Muscle layer of duodenum (tissue), 2 donors: ENCODE measurements at regions not wholly inside any gene's neighbourhood (a gene's known extent, or its start where the extent isn't known, plus 50 kb on each side); places are given as distances from the start of the nearest gene placed in this dataset.

Experiments
- H3K27ac ChIP-seq: one replicate; pipeline ENCODE4 v1.7.0; 2013; ENCODE audit warnings: mild to moderate bottlenecking, low read length
- H3K27me3 ChIP-seq: one replicate; pipeline ENCODE4 v1.7.0; 2013; ENCODE audit warnings: low read depth, mild to moderate bottlenecking, control low read depth, low read length
- H3K36me3 ChIP-seq, 2 donors: one replicate each; pipeline ENCODE4 v1.7.0; 2013; ENCODE audit warnings: low read length in 2 of 2, control low read depth in 1 of 2, mild to moderate bottlenecking in 1 of 2; ENCODE audit not compliant: insufficient read depth in 2 of 2, control insufficient read depth in 1 of 2
- H3K4me1 ChIP-seq, 2 donors: one replicate each; pipeline ENCODE4 v1.7.0; 2013; ENCODE audit warnings: low read length in 2 of 2, mild to moderate bottlenecking in 2 of 2, control low read depth in 1 of 2, moderate library complexity in 1 of 2; ENCODE audit not compliant: insufficient read depth in 2 of 2, control insufficient read depth in 1 of 2
- H3K4me3 ChIP-seq, 2 donors: one replicate each; pipeline ENCODE4 v1.7.0; 2013; ENCODE audit warnings: low read length in 2 of 2, low read depth in 1 of 2, mild to moderate bottlenecking in 1 of 2
- H3K9me3 ChIP-seq, 2 donors: one replicate each; pipeline ENCODE4 v1.7.0; 2013; ENCODE audit warnings: low read length in 2 of 2, control low read depth in 1 of 2, mild to moderate bottlenecking in 1 of 2; ENCODE audit not compliant: control insufficient read depth in 1 of 2
- donor health status: healthy.

GRCh38 chr6:63442870-63443269 is 123.1 kb upstream of the LGSN start:
- Histone ChIP-seq H3K4me1 (no peaks in the 10 kb centered on the region), H3K4me3 (no peak overlapping the region), H3K27me3 (no peaks in the 10 kb centered on the region), H3K36me3 (no peaks in the 10 kb centered on the region), H3K9me3 (no peaks in the 10 kb centered on the region), H3K27ac (no peak overlapping the region)

GRCh38 chr6:63444768-63445167 is 125.0 kb upstream of the LGSN start:
- Histone ChIP-seq H3K4me1 (no peaks in the 10 kb centered on the region), H3K4me3 (no peak overlapping the region), H3K9me3 (no peaks in the 10 kb centered on the region), H3K36me3 (no peaks in the 10 kb centered on the region), H3K27me3 (no peaks in the 10 kb centered on the region), H3K27ac (no peak overlapping the region)

- H3K36me3 ChIP-seq = no peaks in the 10 kb centered on the region
Measured at GRCh38 chr6:63446405-63446804, 125.9 kb upstream of the LOC128125822 start.

GRCh38 chr6:63447134-63447533 is 125.1 kb upstream of the LOC128125822 start:
- no peak overlapping the region for H3K27ac ChIP-seq
- no peaks in the 10 kb centered on the region for H3K4me1 ChIP-seq
- H3K9me3 ChIP-seq = no peaks in the 10 kb centered on the region
- H3K36me3 ChIP-seq = no peaks in the 10 kb centered on the region
- H3K4me3 ChIP-seq = no peak overlapping the region
- no peaks in the 10 kb centered on the region for H3K27me3 ChIP-seq

More at GRCh38 chr6:63446405-63446804, 125.9 kb upstream of the LOC128125822 start:
- Histone ChIP-seq H3K4me3 (no peak overlapping the region), H3K4me1 (no peaks in the 10 kb centered on the region), H3K27ac (no peak overlapping the region), H3K9me3 (no peaks in the 10 kb centered on the region), H3K27me3 (no peaks in the 10 kb centered on the region)

- no peaks in the 10 kb centered on the region for H3K36me3 ChIP-seq
- H3K27ac ChIP-seq = peak overlapping the region; percentile 6
- no peaks in the 10 kb centered on the region for H3K4me1 ChIP-seq
Measured at GRCh38 chr6:63448229-63448628, 124.1 kb upstream of the LOC128125822 start.

GRCh38 chr6:63449714-63450113 is 122.6 kb upstream of the LOC128125822 start:
- Histone ChIP-seq H3K9me3 (no peaks in the 10 kb centered on the region), H3K4me3 (no peak overlapping the region), H3K36me3 (no peaks in the 10 kb centered on the region), H3K4me1 (no peaks in the 10 kb centered on the region), H3K27me3 (no peaks in the 10 kb centered on the region), H3K27ac (no peak overlapping the region)

More at GRCh38 chr6:63448229-63448628, 124.1 kb upstream of the LOC128125822 start:
- Histone ChIP-seq H3K4me3 (no peak overlapping the region), H3K9me3 (no peaks in the 10 kb centered on the region), H3K27me3 (no peaks in the 10 kb centered on the region)

- Histone ChIP-seq H3K27me3 (no peaks in the 10 kb centered on the region), H3K36me3 (no peaks in the 10 kb centered on the region), H3K27ac (no peak overlapping the region)
Measured at GRCh38 chr6:63451238-63451637, 121.0 kb upstream of the LOC128125822 start.

GRCh38 chr6:63452125-63452524 is 120.2 kb upstream of the LOC128125822 start:
- H3K27me3 ChIP-seq = no peaks in the 10 kb centered on the region
- H3K4me1 ChIP-seq = no peaks in the 10 kb centered on the region
- no peaks in the 10 kb centered on the region for H3K36me3 ChIP-seq
- H3K9me3 ChIP-seq = no peaks in the 10 kb centered on the region
- no peak overlapping the region for H3K27ac ChIP-seq
- no peak overlapping the region for H3K4me3 ChIP-seq

More at GRCh38 chr6:63451238-63451637, 121.0 kb upstream of the LOC128125822 start:
- Histone ChIP-seq H3K4me1 (no peaks in the 10 kb centered on the region), H3K9me3 (no peaks in the 10 kb centered on the region), H3K4me3 (no peak overlapping the region)

- H3K36me3 ChIP-seq = no peaks in the 10 kb centered on the region
- no peaks in the 10 kb centered on the region for H3K27me3 ChIP-seq
- no peak overlapping the region for H3K4me3 ChIP-seq
- no peaks in the 10 kb centered on the region for H3K9me3 ChIP-seq
- H3K27ac ChIP-seq = no peak overlapping the region
- peaks cover 0 to 4% of the 10 kb centered on the region in 2 donors for H3K4me1 ChIP-seq
Measured at GRCh38 chr6:63456734-63457133, 115.5 kb upstream of the LOC128125822 start.

- H3K27me3 ChIP-seq = no peaks in the 10 kb centered on the region
- H3K9me3 ChIP-seq = no peaks in the 10 kb centered on the region
- H3K4me3 ChIP-seq = no peak overlapping the region
- peaks cover 0 to 4% of the 10 kb centered on the region in 2 donors for H3K4me1 ChIP-seq
- peak overlapping the region; percentile 10 for H3K27ac ChIP-seq
- H3K36me3 ChIP-seq = no peaks in the 10 kb centered on the region
Measured at GRCh38 chr6:63458480-63459115, 113.7 kb upstream of the LOC128125822 start.

GRCh38 chr6:63459814-63460213 is 112.5 kb upstream of the LOC128125822 start:
- Histone ChIP-seq H3K4me3 (no peak overlapping the region), H3K4me1 (peaks cover 0 to 4% of the 10 kb centered on the region in 2 donors), H3K36me3 (no peaks in the 10 kb centered on the region), H3K9me3 (no peaks in the 10 kb centered on the region), H3K27me3 (no peaks in the 10 kb centered on the region), H3K27ac (no peak overlapping the region)

- Histone ChIP-seq H3K27me3 (no peaks in the 10 kb centered on the region), H3K36me3 (no peaks in the 10 kb centered on the region)
Measured at GRCh38 chr6:63460971-63461370, 111.3 kb upstream of the LOC128125822 start.

More at GRCh38 chr6:63460971-63461370, 111.3 kb upstream of the LOC128125822 start:
- Histone ChIP-seq H3K4me3 (no peak overlapping the region), H3K9me3 (no peaks in the 10 kb centered on the region), H3K27ac (no peak overlapping the region), H3K4me1 (peaks cover 0 to 4% of the 10 kb centered on the region in 2 donors)
